ENCODE measurements at regions not wholly inside any gene's neighbourhood (a gene's known extent, or its start where the extent isn't known, plus 50 kb on each side); places are given as distances from the start of the nearest gene placed in this dataset.
A peak's percentile ranks its signal among the peaks of the same experiment; 100 is the strongest.

DNA sequence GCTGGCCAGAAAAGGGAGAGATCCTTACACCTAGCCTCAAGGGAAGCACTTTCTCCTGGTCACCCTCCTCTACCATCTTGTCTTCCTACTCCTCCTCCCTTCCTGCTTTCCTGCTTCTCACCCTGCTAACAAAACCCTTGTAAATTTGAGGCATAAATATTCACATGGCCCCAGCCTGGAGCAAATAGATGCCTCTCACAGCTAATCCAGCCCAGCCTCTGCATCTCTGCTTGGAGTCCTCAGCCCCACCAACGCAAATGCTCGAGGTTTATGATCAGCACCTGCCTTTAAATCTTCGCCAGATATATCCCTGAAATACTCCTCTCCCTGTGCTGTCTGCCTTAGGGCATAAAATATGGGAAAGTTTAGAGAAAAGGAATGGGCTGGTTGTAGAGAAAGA, 205.2 kb upstream of the CDH5 start:
- Mint-ChIP-seq H3K4me1 (no peaks in the 10 kb centered on the region), H3K27ac (no peak overlapping the region), H3K27me3 (peaks cover 0 to 9% (median 0%) of the 10 kb centered on the region in 3 donors), H3K4me3 (no peak overlapping the region), H3K9me3 (peaks cover 0 to 5% (median 0%) of the 10 kb centered on the region in 7 donors), H3K36me3 (no peaks in the 10 kb centered on the region)
- DNase-seq, result no peak
- ATAC-seq (ENCODE audit: low read depth in 2 of 2), result no peak

DNA sequence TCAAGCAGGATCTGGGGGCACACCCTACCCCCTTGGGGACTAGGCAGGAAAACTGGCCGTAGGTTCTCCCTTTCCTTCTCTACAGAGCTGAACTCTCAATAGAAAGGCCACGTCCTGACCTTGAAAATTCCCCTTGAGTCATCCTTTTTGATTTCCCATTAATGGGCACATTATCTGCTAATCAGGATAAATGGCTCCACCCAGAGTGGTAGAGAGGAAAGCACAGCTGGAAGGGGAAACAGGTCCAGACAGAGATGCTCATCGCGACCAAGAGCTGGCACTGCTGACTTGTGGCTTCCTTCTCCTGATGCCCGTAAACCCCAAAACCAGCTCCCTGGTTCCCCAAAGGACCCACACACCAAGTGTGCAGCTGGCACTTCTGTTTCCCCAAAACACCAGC, 206.5 kb upstream of the CDH5 start:
- ATAC-seq (ENCODE audit: low read depth in 2 of 2), result no peak
- H3K4me3 Mint-ChIP-seq, result no peak overlapping the region

DNA sequence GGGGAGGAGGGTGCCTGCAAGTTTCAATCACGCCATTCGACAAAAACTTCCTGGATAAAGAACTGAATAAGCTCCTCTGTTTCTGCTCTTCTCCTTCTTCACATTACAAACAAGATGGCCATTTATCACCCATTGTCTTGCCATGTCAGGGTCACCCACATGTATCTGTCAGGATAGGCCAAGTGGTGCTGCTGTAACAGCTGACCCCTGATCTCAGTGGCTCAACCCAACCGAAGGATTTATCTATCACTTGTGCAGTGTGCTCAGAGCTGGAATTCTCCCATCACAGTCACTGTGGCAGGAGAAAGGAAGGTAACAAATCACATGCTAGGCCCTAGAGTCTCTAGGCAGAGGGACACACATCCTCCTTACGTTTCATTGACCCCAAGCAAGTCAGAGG, 210.0 kb upstream of the CDH5 start:
- H3K36me3 Mint-ChIP-seq, result no peaks in the 10 kb centered on the region
- DNase-seq (no peak), ATAC-seq (ENCODE audit: low read depth in 2 of 2) (no peak)
- no peak overlapping the region for H3K27ac Mint-ChIP-seq
- peaks cover 0 to 7% (median 0%) of the 10 kb centered on the region in 3 donors for H3K4me1 Mint-ChIP-seq
- no peak overlapping the region for H3K4me3 Mint-ChIP-seq
- H3K27me3 Mint-ChIP-seq, result no peaks in the 10 kb centered on the region
- peaks cover 0 to 5% (median 0%) of the 10 kb centered on the region in 7 donors for H3K9me3 Mint-ChIP-seq

More for the DNA sequence above, 206.5 kb upstream of the CDH5 start:
- DNase-seq, result no peak
- H3K36me3 Mint-ChIP-seq, result no peaks in the 10 kb centered on the region
- H3K9me3 Mint-ChIP-seq, result peaks cover 0 to 5% (median 0%) of the 10 kb centered on the region in 7 donors
- peak overlapping the region in 1 of 6 donors; percentile 14 for H3K27ac Mint-ChIP-seq
- no peaks in the 10 kb centered on the region for H3K4me1 Mint-ChIP-seq
- peaks cover 0 to 5% (median 0%) of the 10 kb centered on the region in 3 donors for H3K27me3 Mint-ChIP-seq

DNA sequence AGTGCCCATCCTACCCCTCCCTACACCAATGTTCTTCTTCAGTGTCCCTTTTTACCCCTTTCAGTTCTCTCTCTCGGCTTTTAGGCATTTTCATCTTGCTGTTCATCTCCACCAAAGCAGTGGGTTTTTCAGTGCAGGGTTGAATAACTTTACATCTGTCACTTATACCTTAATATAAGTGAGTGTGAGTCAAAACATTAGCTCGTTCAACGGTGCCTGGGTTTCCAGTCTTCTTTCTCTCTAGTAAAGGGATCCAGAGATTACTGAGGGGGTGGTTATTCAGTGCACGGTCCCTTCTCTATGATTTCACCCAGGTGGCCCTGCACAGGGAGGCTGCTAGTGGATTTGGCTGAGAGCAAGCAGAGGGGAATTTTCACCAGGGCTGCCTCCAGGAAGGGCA, 210.6 kb upstream of the CDH5 start:
- Mint-ChIP-seq H3K9me3 (peaks cover 0 to 5% (median 0%) of the 10 kb centered on the region in 7 donors), H3K27ac (no peak overlapping the region), H3K4me1 (peaks cover 0 to 12% (median 0%) of the 10 kb centered on the region in 3 donors), H3K36me3 (no peaks in the 10 kb centered on the region), H3K27me3 (no peaks in the 10 kb centered on the region), H3K4me3 (no peak overlapping the region)
- ATAC-seq (ENCODE audit: low read depth in 2 of 2), result no peak
- DNase-seq, result no peak

DNA sequence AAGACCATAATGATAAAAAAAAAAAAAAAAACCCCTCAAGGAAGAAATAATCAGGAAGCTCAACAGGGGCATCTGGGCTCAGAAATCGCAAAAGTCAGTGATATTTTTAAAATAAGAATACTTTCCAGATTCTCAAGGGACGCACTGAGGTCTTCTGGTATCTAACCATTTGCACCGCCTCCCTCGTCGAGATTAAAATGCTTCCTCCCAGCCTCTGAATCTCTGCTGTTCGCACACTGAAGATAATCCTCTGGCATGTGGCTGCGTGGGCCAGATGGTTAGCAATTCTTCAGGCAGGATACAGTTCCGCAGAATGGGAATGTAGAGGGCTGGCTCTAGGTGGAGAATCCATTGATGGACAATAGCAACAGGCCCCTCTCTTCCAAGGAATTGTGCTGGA, 211.7 kb upstream of the CDH5 start:
- Mint-ChIP-seq H3K27ac (no peak overlapping the region), H3K4me3 (no peak overlapping the region), H3K36me3 (no peaks in the 10 kb centered on the region), H3K27me3 (peaks cover 0 to 7% (median 6%) of the 10 kb centered on the region in 3 donors), H3K4me1 (peaks cover 0 to 21% (median 0%) of the 10 kb centered on the region in 3 donors), H3K9me3 (peaks cover 0 to 10% (median 0%) of the 10 kb centered on the region in 7 donors)
- ATAC-seq (ENCODE audit: low read depth in 2 of 2) (no peak), DNase-seq (no peak)

DNA sequence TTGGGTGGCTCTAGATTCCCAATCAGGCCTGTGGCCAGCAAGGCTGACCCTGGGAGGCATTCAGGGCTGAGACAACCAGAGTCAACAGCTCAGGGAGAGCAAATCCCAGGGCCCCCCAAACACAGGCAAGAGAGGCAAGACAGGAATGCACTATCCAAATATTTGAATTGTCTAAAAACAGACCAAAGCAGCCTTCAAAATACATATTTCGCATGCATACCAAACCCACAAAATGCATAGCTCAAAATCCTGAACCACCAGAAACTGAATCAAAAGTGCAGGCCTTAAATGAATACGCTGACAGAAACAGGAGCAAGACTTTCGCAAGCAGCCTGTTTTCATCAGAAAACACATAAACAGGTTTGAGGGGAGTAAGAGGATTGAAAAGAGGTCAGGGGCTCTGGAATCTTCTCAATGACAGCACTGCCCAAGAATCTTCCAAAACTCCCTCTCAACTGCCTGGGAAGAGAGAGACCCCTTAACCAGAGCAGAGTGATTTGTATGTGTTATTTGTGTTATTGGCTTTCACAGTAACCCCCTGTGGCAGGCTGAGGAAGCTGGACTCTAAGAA, 213.6 kb upstream of the CDH5 start:
- DNase-seq, result no peak
- Mint-ChIP-seq H3K36me3 (no peaks in the 10 kb centered on the region), H3K4me3 (no peak overlapping the region), H3K4me1 (peaks cover 0 to 21% (median 0%) of the 10 kb centered on the region in 3 donors), H3K27me3 (peaks cover 0 to 10% (median 7%) of the 10 kb centered on the region in 3 donors), H3K27ac (peak overlapping the region in 1 of 6 donors; percentile 60), H3K9me3 (peaks cover 0 to 11% (median 0%) of the 10 kb centered on the region in 7 donors)
- ATAC-seq (ENCODE audit: low read depth in 2 of 2), result no peak

DNA sequence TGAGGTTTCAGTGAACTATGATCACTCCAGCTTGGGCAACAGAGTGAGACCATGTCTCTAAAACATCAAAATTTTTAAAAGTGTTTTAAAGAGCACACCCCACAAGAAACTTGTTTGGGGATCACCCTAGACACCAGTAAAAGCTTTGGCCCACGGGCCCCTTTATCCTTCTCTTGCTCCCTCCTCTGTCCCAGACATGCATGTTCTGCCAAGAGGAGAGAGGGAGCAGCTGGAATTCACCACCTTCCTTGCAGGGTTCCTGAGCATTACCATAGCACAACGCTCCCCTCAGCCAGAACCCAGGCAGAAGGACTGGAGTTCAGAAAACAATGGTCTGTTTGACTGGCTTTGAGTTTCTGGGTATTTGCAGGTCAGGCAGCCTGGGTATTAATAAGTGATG, 214.3 kb upstream of the CDH5 start:
- ATAC-seq (ENCODE audit: low read depth in 2 of 2), result no peak
- Mint-ChIP-seq H3K27me3 (peaks cover under 1 to 10% (median 7%) of the 10 kb centered on the region in 3 donors), H3K4me3 (no peak overlapping the region), H3K36me3 (no peaks in the 10 kb centered on the region), H3K9me3 (peaks cover 0 to 11% (median 0%) of the 10 kb centered on the region in 7 donors), H3K27ac (peak overlapping the region in 1 of 6 donors; percentile 60), H3K4me1 (peaks cover 0 to 21% (median 0%) of the 10 kb centered on the region in 3 donors)
- no peak for DNase-seq

DNA sequence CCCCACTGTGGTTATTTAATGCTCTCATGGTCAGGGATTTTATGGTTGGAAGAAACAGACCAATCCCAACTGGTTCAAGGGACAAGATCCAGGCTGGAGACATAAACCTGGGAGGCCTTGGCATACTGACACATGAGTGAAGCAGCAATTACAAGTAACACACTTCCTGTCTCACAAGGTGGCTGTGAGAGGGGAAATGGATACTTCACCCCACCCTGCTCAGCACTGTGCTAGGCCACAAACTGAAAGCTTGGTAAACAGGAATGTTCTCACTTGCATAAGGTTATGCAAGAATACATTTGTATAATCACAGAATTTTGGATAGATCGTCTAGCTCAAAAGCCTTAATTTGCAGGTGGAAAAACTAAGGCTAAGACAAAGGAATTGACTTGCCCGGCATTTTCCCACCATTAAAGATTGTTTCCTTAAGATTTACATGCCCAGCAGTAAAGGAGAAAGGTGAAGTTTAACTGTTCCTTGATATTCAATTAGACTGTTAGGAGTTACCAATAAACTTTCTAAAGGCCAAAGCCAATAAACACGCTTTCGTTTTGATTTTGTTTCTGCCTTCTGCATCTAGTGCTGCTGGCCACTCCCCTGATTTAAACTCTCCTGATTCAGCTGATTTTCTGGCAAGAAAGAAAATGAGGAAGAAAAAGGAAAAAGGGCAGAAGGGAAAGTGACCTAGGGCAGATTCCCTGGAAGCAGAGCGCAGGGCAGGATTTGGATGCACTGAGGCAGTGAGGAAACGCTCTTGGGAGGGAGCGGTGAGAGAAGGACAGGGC, 215.6 kb upstream of the CDH5 start:
- ATAC-seq (ENCODE audit: low read depth in 2 of 2), result peak in 1 of 2 donors; percentile 75
- Mint-ChIP-seq H3K9me3 (peaks cover 0 to 6% (median 0%) of the 10 kb centered on the region in 7 donors), H3K4me1 (peaks cover 0 to 21% (median 0%) of the 10 kb centered on the region in 3 donors), H3K4me3 (peak overlapping the region in 2 of 8 donors; percentile 58 to 59), H3K36me3 (no peaks in the 10 kb centered on the region), H3K27me3 (peaks cover 7 to 10% (median 8%) of the 10 kb centered on the region in 3 donors), H3K27ac (peak overlapping the region in 1 of 6 donors; percentile 90)
- no peak for DNase-seq

DNA sequence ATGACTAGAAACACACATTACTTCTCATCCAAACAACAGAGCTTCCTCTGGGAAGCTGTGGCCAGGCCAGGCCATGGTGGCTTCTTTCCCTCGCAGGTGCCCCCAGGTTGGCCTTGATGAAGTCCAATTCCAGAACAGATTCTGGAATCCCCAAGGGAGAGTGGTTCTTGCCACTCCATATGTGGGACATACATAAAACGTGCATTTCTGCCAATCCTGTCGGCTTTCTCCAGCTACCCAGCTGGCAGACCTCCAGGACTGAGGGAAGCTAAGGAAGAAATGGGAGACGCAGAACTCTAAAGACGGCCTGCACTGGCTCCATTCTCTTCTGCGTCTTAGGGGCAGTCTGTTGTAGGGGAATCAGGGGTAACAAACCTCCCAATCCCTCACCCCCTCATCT, 219.2 kb upstream of the CDH5 start:
- ATAC-seq (ENCODE audit: low read depth in 2 of 2) (no peak), DNase-seq (no peak)
- Mint-ChIP-seq H3K4me3 (no peak overlapping the region), H3K9me3 (peaks cover 0 to 10% (median 0%) of the 10 kb centered on the region in 7 donors), H3K36me3 (no peaks in the 10 kb centered on the region), H3K27ac (no peak overlapping the region), H3K27me3 (peaks cover 7 to 17% (median 9%) of the 10 kb centered on the region in 3 donors), H3K4me1 (peaks cover 0 to 14% (median 0%) of the 10 kb centered on the region in 3 donors)

DNA sequence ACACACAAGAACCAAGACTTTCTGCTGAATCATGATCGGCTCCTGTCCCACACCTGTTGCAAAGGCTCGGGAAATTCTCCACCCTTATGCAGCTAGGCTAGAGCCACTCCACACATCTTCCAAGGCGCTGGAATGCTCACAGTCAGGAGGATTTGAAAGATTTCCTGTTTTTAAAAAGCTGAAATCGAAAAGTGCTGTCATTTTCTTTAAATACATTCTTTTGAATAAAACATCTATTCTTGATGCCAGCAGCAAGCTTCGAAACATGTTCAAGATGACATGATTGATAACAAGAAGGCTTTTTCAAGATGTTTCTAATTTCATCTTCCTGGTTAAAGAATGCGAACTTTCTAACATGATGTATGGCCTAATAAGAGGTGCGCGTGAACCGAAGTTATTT, 219.7 kb upstream of the CDH5 start:
- Mint-ChIP-seq H3K4me3 (no peak overlapping the region), H3K27ac (no peak overlapping the region), H3K9me3 (peaks cover 0 to 10% (median 0%) of the 10 kb centered on the region in 7 donors), H3K4me1 (peaks cover 0 to 14% (median 0%) of the 10 kb centered on the region in 3 donors), H3K36me3 (no peaks in the 10 kb centered on the region), H3K27me3 (peaks cover 9 to 20% (median 10%) of the 10 kb centered on the region in 3 donors)
- ATAC-seq (ENCODE audit: low read depth in 2 of 2), result no peak
- DNase-seq, result no peak

DNA sequence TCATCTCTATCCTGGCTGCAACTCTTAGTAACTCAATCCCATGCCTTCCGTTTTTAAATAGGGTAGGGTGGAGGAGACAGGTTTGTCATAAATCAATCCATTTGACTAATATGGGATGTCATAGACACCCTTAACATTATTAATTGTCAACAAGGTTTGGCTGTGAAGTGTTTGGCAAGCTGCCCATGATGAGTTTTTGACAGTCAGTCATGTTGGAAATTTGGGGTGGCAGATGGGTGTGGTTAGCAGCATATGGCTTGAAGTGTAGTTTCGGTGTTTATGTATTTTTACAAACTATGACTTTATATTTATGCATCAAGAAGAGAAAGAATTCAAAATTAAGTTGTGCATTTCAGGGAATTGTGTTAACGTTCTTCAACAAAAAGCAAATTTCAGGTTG, 221.8 kb upstream of the CDH5 start:
- Mint-ChIP-seq H3K4me1 (no peaks in the 10 kb centered on the region), H3K36me3 (no peaks in the 10 kb centered on the region), H3K4me3 (no peak overlapping the region), H3K9me3 (peaks cover 0 to 4% (median 0%) of the 10 kb centered on the region in 7 donors), H3K27me3 (peaks cover 9 to 19% (median 17%) of the 10 kb centered on the region in 3 donors), H3K27ac (peak overlapping the region in 1 of 6 donors; percentile 13)
- DNase-seq (no peak), ATAC-seq (ENCODE audit: low read depth in 2 of 2) (no peak)

DNA sequence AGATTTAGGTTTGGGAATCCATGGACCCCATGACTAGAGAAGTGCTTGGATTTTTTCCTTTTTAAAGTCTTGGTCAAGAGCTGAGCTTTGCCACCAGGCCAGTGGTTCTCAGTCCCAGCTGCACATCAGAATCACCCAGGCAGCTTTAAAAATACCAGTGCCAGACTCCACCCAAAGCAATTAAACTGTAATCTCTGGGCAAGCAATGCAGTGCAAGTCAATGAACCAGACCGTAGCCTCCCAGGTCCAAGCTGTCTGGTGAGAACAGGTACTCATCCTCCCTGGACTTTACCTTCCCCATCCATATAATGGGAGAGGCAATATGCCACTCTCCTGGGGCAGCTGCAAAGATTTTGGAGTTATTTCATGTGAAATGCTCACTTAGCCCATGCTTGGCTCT, 223.1 kb upstream of the CDH5 start:
- no peak for DNase-seq
- ATAC-seq (ENCODE audit: low read depth in 2 of 2), result no peak
- Mint-ChIP-seq H3K4me1 (no peaks in the 10 kb centered on the region), H3K27ac (no peak overlapping the region), H3K36me3 (no peaks in the 10 kb centered on the region), H3K4me3 (no peak overlapping the region), H3K9me3 (peaks cover 0 to 4% (median 0%) of the 10 kb centered on the region in 7 donors), H3K27me3 (peaks cover 9 to 19% (median 16%) of the 10 kb centered on the region in 3 donors)

DNA sequence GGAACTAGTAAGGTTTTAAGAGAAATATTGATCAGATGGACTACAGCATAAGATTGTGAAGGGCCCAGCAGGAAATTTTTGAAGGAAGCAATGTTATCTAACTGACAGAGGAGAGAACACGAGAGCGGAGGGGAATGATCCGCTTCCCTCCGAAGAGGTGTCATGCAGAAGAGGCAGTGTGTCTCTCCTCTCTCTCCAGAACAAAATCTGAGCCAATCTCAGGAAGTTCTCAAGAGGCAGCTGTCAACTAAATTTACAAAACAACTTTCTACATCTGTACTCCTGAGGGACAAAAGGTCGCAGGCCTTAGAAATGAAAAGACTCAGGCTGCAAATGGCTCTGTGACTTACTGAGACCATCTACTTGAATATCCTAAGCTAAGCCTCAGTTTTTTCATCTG, 224.6 kb upstream of the CDH5 start:
- no peak overlapping the region for H3K27ac Mint-ChIP-seq
- H3K27me3 Mint-ChIP-seq, result peaks cover 6 to 19% (median 16%) of the 10 kb centered on the region in 3 donors
- ATAC-seq (ENCODE audit: low read depth in 2 of 2) (no peak), DNase-seq (no peak)
- H3K4me3 Mint-ChIP-seq, result no peak overlapping the region
- H3K9me3 Mint-ChIP-seq, result peaks cover 0 to 4% (median 0%) of the 10 kb centered on the region in 7 donors
- no peaks in the 10 kb centered on the region for H3K4me1 Mint-ChIP-seq
- H3K36me3 Mint-ChIP-seq, result no peaks in the 10 kb centered on the region

DNA sequence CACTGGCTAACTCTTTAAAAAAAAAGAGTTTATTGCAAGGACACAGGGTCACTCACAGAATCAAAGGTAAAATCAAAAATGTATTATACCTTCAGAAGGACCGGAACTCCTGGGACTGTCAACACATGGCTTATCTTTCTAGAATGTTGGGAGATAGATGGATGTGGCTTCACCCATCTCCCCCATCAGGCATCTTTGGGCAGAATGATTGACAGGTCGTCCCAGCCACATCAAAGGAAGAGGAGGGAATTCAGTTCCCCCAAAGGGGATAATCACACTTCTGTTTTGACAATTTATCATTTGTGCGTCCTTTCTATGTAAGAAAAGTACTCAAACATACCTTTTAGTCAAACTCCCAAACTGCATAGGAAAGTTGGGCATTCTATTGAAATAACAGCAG, 228.6 kb upstream of the CDH5 start:
- H3K27ac Mint-ChIP-seq, result no peak overlapping the region

More for the DNA sequence above, 228.6 kb upstream of the CDH5 start:
- H3K4me3 Mint-ChIP-seq, result no peak overlapping the region
- DNase-seq, result no peak
- H3K4me1 Mint-ChIP-seq, result no peaks in the 10 kb centered on the region
- no peaks in the 10 kb centered on the region for H3K36me3 Mint-ChIP-seq
- H3K9me3 Mint-ChIP-seq, result no peaks in the 10 kb centered on the region
- peaks cover 4 to 29% (median 23%) of the 10 kb centered on the region in 3 donors for H3K27me3 Mint-ChIP-seq
- ATAC-seq (ENCODE audit: low read depth in 2 of 2), result no peak

All from naive B cell (primary cell).